ENCODE measurements at regions not wholly inside any gene's neighbourhood (a gene's known extent, or its start where the extent isn't known, plus 50 kb on each side); places are given as distances from the start of the nearest gene placed in this dataset.

GRCh38 chr16:5455110-5455509, 357.5 kb upstream of the EEF2KMT start:
- TF ChIP-seq REST (IDR thresholded peaks at IDR 0.05; ENCODE audit: insufficient read depth in 1 of 2, low read depth in 2 of 2, low read length in 2 of 2) (no peak), POLR2AphosphoS5 (IDR thresholded peaks at IDR 0.05; ENCODE audit: low read depth, low read length) (no peak), TAF1 (IDR thresholded peaks at IDR 0.05; ENCODE audit: borderline replicate concordance, insufficient read depth, low read length) (no peak), SIN3A (IDR thresholded peaks at IDR 0.05; ENCODE audit: borderline replicate concordance, insufficient read depth, low read length) (no peak), FOXP2 (optimal IDR thresholded peaks at IDR 0.05; ENCODE audit: borderline replicate concordance, extremely low read depth, extremely low read length, insufficient read depth) (no peak)

DNA sequence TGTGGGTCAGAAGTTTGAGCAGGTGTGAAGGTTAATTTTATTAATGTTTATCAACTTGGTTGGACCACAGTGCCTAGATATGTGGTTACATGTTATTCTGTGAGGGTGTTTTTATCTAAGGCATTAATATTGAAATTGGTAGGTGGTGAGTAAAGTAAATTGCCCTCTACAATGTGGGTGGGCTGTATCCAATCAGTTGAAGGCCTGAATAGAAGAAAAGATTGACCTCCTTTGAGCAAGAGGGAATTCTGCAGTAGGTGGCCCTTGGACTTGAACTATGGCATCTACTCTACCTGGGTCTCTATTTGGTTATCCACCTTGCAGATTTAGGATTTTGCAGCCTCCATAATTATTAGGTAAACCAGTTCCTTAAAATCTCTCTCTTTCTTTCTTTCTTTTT, 356.8 kb upstream of the EEF2KMT start:
- no peak for TF ChIP-seq POLR2AphosphoS5 (IDR thresholded peaks at IDR 0.05; ENCODE audit: low read depth, low read length)
- TF ChIP-seq REST (IDR thresholded peaks at IDR 0.05; ENCODE audit: insufficient read depth in 1 of 2, low read depth in 2 of 2, low read length in 2 of 2), result no peak
- TF ChIP-seq FOXP2 (optimal IDR thresholded peaks at IDR 0.05; ENCODE audit: borderline replicate concordance, extremely low read depth, extremely low read length, insufficient read depth), result no peak
- TF ChIP-seq SIN3A (IDR thresholded peaks at IDR 0.05; ENCODE audit: borderline replicate concordance, insufficient read depth, low read length), result no peak
- no peak for TF ChIP-seq TAF1 (IDR thresholded peaks at IDR 0.05; ENCODE audit: borderline replicate concordance, insufficient read depth, low read length)

DNA sequence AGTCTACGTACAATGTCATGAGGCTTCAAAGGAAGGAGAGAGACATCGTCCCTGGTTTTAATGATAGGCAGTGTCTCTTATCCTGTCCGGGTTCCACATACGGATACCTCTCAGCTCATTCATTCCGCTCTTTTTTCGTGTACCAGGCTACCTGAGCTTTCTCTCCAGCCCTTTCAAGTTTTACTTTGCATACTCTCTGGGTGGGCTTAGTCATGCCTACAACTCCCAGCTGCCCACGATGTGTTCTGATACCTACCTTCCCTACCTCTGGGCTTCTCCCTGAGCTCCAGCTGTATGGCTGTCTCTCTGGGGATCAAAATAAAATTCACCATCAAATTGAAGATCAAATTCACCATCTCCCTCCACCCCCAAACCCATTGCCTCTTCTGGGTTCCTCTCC, 354.0 kb upstream of the EEF2KMT start:
- TF ChIP-seq POLR2AphosphoS5 (IDR thresholded peaks at IDR 0.05; ENCODE audit: low read depth, low read length), result no peak
- TF ChIP-seq TAF1 (IDR thresholded peaks at IDR 0.05; ENCODE audit: borderline replicate concordance, insufficient read depth, low read length), result no peak
- TF ChIP-seq REST (IDR thresholded peaks at IDR 0.05; ENCODE audit: insufficient read depth in 1 of 2, low read depth in 2 of 2, low read length in 2 of 2), result no peak
- TF ChIP-seq SIN3A (IDR thresholded peaks at IDR 0.05; ENCODE audit: borderline replicate concordance, insufficient read depth, low read length), result no peak
- no peak for TF ChIP-seq FOXP2 (optimal IDR thresholded peaks at IDR 0.05; ENCODE audit: borderline replicate concordance, extremely low read depth, extremely low read length, insufficient read depth)

- TF ChIP-seq REST (IDR thresholded peaks at IDR 0.05; ENCODE audit: insufficient read depth in 1 of 2, low read depth in 2 of 2, low read length in 2 of 2), result no peak
- TF ChIP-seq SIN3A (IDR thresholded peaks at IDR 0.05; ENCODE audit: borderline replicate concordance, insufficient read depth, low read length), result no peak
- TF ChIP-seq TAF1 (IDR thresholded peaks at IDR 0.05; ENCODE audit: borderline replicate concordance, insufficient read depth, low read length), result no peak
- no peak for TF ChIP-seq FOXP2 (optimal IDR thresholded peaks at IDR 0.05; ENCODE audit: borderline replicate concordance, extremely low read depth, extremely low read length, insufficient read depth)
- no peak for TF ChIP-seq POLR2AphosphoS5 (IDR thresholded peaks at IDR 0.05; ENCODE audit: low read depth, low read length)
Observed at GRCh38 chr16:5450409-5451104, 353.0 kb upstream of the EEF2KMT start.
